ENCODE measurements at regions not wholly inside any gene's neighbourhood (a gene's known extent, or its start where the extent isn't known, plus 50 kb on each side); places are given as distances from the start of the nearest gene placed in this dataset.

GRCh38 chr10:78971094-78971682 lies 97.6 kb upstream of the ZMIZ1 start:
- TF ChIP-seq CTCF (IDR thresholded peaks at IDR 0.05) (no peak), EP300 (IDR thresholded peaks at IDR 0.05) (no peak)
